ENCODE measurements at regions not wholly inside any gene's neighbourhood (a gene's known extent, or its start where the extent isn't known, plus 50 kb on each side); places are given as distances from the start of the nearest gene placed in this dataset.
A peak's percentile ranks its signal among the peaks of the same experiment; 100 is the strongest.

- ChIA-PET POLR2A (no interaction called here), CTCF (interaction anchor here (1.3 to 2.8 kb wide), 3 partner anchors 8 to 467 kb away, joined by 3 to 10 read pairs (median 6); no protein-coding TSS in a partner anchor)
- TF ChIP-seq CTCF (IDR thresholded peaks at IDR 0.05): no peak
- Mint-ChIP-seq H3K36me3 (ENCODE audit: low read depth) (no peaks in the 10 kb centered on the region), H3K4me3 (no peak overlapping the region), H3K27ac (no peak overlapping the region), H3K27me3 (no peaks in the 10 kb centered on the region), H3K9me3 (no peaks in the 10 kb centered on the region), H3K4me1 (ENCODE audit: low read depth) (peaks cover 35% of the 10 kb centered on the region)
- intact Hi-C loops (cut with micrococcal nuclease): loop anchor here (10.0 kb wide), 1 partner anchor 311 kb away; no protein-coding TSS in a partner anchor
- DNase-seq (no peak), ATAC-seq (no peak)
Measured at GRCh38 chr4:108486046-108486445, 134.3 kb upstream of the RPL34 start.

- Mint-ChIP-seq H3K9me3 (no peaks in the 10 kb centered on the region), H3K27me3 (no peaks in the 10 kb centered on the region), H3K27ac (peak overlapping the region; percentile 49), H3K4me1 (ENCODE audit: low read depth) (peaks cover 35% of the 10 kb centered on the region), H3K4me3 (no peak overlapping the region), H3K36me3 (ENCODE audit: low read depth) (no peaks in the 10 kb centered on the region)
- DNase-seq (peak; percentile 13), ATAC-seq (peak; percentile 28)
- TF ChIP-seq CTCF (IDR thresholded peaks at IDR 0.05): no peak
- CTCF ChIA-PET: interaction anchor here (1.1 to 1.7 kb wide), 2 partner anchors 376 to 465 kb away, joined by 3 to 8 read pairs; no protein-coding TSS in a partner anchor
- intact Hi-C loops (cut with micrococcal nuclease): loop anchor here (10.0 kb wide), 1 partner anchor 309 kb away; no protein-coding TSS in a partner anchor
- POLR2A ChIA-PET: no interaction called here
Measured at GRCh38 chr4:108484187-108484586, 136.2 kb upstream of the RPL34 start.

GRCh38 chr4:108483650-108484049, 136.7 kb upstream of the RPL34 start:
- Mint-ChIP-seq H3K4me1 (ENCODE audit: low read depth) (peaks cover 35% of the 10 kb centered on the region), H3K36me3 (ENCODE audit: low read depth) (no peaks in the 10 kb centered on the region), H3K4me3 (peak overlapping the region; percentile 57), H3K27ac (peak overlapping the region; percentile 85), H3K9me3 (no peaks in the 10 kb centered on the region), H3K27me3 (no peaks in the 10 kb centered on the region)
- ATAC-seq: peak; percentile 51
- ChIA-PET POLR2A (interaction anchor here (0.8 kb wide), 1 partner anchor 16 kb away, joined by 3 read pairs; no protein-coding TSS in a partner anchor), CTCF (interaction anchor here (0.9 to 1.7 kb wide), 3 partner anchors 22 to 465 kb away, joined by 3 to 8 read pairs (median 3); no protein-coding TSS in a partner anchor)
- TF ChIP-seq CTCF (IDR thresholded peaks at IDR 0.05): no peak
- intact Hi-C loops (cut with micrococcal nuclease): loop anchor here (10.0 kb wide), 1 partner anchor 309 kb away; no protein-coding TSS in a partner anchor
- peak; percentile 38 for DNase-seq

- TF ChIP-seq CTCF (IDR thresholded peaks at IDR 0.05): no peak
- intact Hi-C loops (cut with micrococcal nuclease): loop anchor here (10.0 kb wide), 1 partner anchor 308 kb away; no protein-coding TSS in a partner anchor
- H3K4me3 Mint-ChIP-seq: peak overlapping the region; percentile 57
- peaks cover 35% of the 10 kb centered on the region for H3K4me1 Mint-ChIP-seq (ENCODE audit: low read depth)
- H3K36me3 Mint-ChIP-seq (ENCODE audit: low read depth): no peaks in the 10 kb centered on the region
- H3K27me3 Mint-ChIP-seq: no peaks in the 10 kb centered on the region
- CTCF ChIA-PET: interaction anchor here (0.9 to 1.7 kb wide), 3 partner anchors 21 to 464 kb away, joined by 3 to 8 read pairs (median 3); no protein-coding TSS in a partner anchor
- POLR2A ChIA-PET: interaction anchor here (0.8 kb wide), 1 partner anchor 15 kb away, joined by 3 read pairs; no protein-coding TSS in a partner anchor
- no peaks in the 10 kb centered on the region for H3K9me3 Mint-ChIP-seq
- DNase-seq (peak; percentile 70), ATAC-seq (peak; percentile 73)
- peak overlapping the region; percentile 85 for H3K27ac Mint-ChIP-seq
Measured at GRCh38 chr4:108483079-108483478, 137.3 kb upstream of the RPL34 start.

- Mint-ChIP-seq H3K36me3 (ENCODE audit: low read depth) (no peaks in the 10 kb centered on the region), H3K4me1 (ENCODE audit: low read depth) (peaks cover 34% of the 10 kb centered on the region), H3K4me3 (no peak overlapping the region), H3K27ac (no peak overlapping the region), H3K9me3 (no peaks in the 10 kb centered on the region), H3K27me3 (no peaks in the 10 kb centered on the region)
- TF ChIP-seq CTCF (IDR thresholded peaks at IDR 0.05): no peak
- ChIA-PET POLR2A (no interaction called here), CTCF (interaction anchor here (1.1 to 2.1 kb wide), 2 partner anchors 13 to 462 kb away, joined by 3 to 7 read pairs; no protein-coding TSS in a partner anchor)
- ATAC-seq (no peak), DNase-seq (no peak)
- intact Hi-C loops (cut with micrococcal nuclease): loop anchor here (10.0 kb wide), 1 partner anchor 306 kb away; no protein-coding TSS in a partner anchor
Measured at GRCh38 chr4:108480881-108481280, 139.5 kb upstream of the RPL34 start.

Measured in activated CD8-positive, alpha-beta T cell treated with anti-CD3 and anti-CD28 coated beads for 36 hours (primary cell).